KMS-11 (cell line): ENCODE measurements at regions not wholly inside any gene's neighbourhood (a gene's known extent, or its start where the extent isn't known, plus 50 kb on each side); places are given as distances from the start of the nearest gene placed in this dataset.

Experiments used
- H2AFZ ChIP-seq: fragments of 200-600 bp; sonication (generic); 2 replicates; pipeline ENCODE4 v1.6.1; 2016; ENCODE audit warnings: antibody characterized with exemption, mixed run types, low read depth
- H3K27ac ChIP-seq: fragments of 200-600 bp; sonication (generic); 2 replicates; pipeline ENCODE4 v1.6.1; 2016; ENCODE audit warnings: mild to moderate bottlenecking, mixed run types
- H3K27me3 ChIP-seq: fragments of 200-600 bp; sonication (generic); 2 replicates; pipeline ENCODE4 v1.6.1; 2017; ENCODE audit warnings: mild to moderate bottlenecking, low read depth, mixed run types, moderate library complexity; ENCODE audit not compliant: insufficient read depth
- H3K36me3 ChIP-seq: fragments of 200-600 bp; sonication (generic); 2 replicates; pipeline ENCODE4 v1.6.1; 2017; ENCODE audit warnings: mild to moderate bottlenecking, mixed run types; ENCODE audit not compliant: insufficient read depth
- H3K4me1 ChIP-seq: fragments of 200-600 bp; sonication (generic); 2 replicates; pipeline ENCODE4 v1.6.1; 2016; ENCODE audit warnings: mild to moderate bottlenecking, low read depth, mixed run types; ENCODE audit not compliant: poor library complexity, severe bottlenecking
- H3K4me2 ChIP-seq: fragments of 200-600 bp; sonication (generic); 2 replicates; pipeline ENCODE4 v1.7.0; 2016; ENCODE audit warnings: mild to moderate bottlenecking, mixed run types
- H3K4me3 ChIP-seq: fragments of 200-600 bp; sonication (generic); IDR thresholded peaks from 2 replicates; pipeline ENCODE4 v1.6.1; 2017; ENCODE audit warnings: low read depth, low read length, mixed read lengths; ENCODE audit not compliant: insufficient read depth
- H3K79me2 ChIP-seq: fragments of 200-600 bp; sonication (generic); 2 replicates; pipeline ENCODE4 v1.6.1; 2016; ENCODE audit warnings: low read depth, mixed run types; ENCODE audit not compliant: insufficient read depth
- H3K9ac ChIP-seq: fragments of 200-600 bp; sonication (generic); 2 replicates; pipeline ENCODE4 v1.6.1; 2016; ENCODE audit warnings: mild to moderate bottlenecking, mixed run types
- H4K20me1 ChIP-seq: fragments of 200-600 bp; sonication (generic); 2 replicates; pipeline ENCODE4 v1.6.1; 2016; ENCODE audit warnings: mild to moderate bottlenecking, mixed run types; ENCODE audit not compliant: insufficient read depth
- CTCF ChIP-seq: fragments of 200-600 bp; sonication (generic); conservative IDR thresholded peaks from 2 replicates; pipeline ENCODE4 v1.6.1; 2017; ENCODE audit warnings: low read depth, mild to moderate bottlenecking, antibody characterized with exemption, low read length, moderate library complexity, mixed read lengths

- Histone ChIP-seq H3K4me2 (no peak overlapping the region), H3K27ac (no peak overlapping the region), H3K27me3 (no peaks in the 10 kb centered on the region), H2AFZ (no peak overlapping the region), H3K4me3 (no peak overlapping the region), H3K36me3 (no peaks in the 10 kb centered on the region), H3K4me1 (no peaks in the 10 kb centered on the region), H3K79me2 (no peaks in the 10 kb centered on the region), H3K9ac (no peak overlapping the region), H4K20me1 (no peaks in the 10 kb centered on the region)
- TF ChIP-seq CTCF, result no peak
These were observed 170.6 kb upstream of the EDNRA start for GRCh38 chr4:147310312-147310711.

GRCh38 chr4:147311956-147312355, 168.9 kb upstream of the EDNRA start:
- no peak for TF ChIP-seq CTCF
- H3K4me1 ChIP-seq, result no peaks in the 10 kb centered on the region
- H3K27ac ChIP-seq, result no peak overlapping the region
- no peaks in the 10 kb centered on the region for H3K36me3 ChIP-seq
- H4K20me1 ChIP-seq, result no peaks in the 10 kb centered on the region
- H3K27me3 ChIP-seq, result no peaks in the 10 kb centered on the region
- no peak overlapping the region for H3K9ac ChIP-seq
- H3K79me2 ChIP-seq, result no peaks in the 10 kb centered on the region
- H2AFZ ChIP-seq, result no peak overlapping the region
- no peak overlapping the region for H3K4me3 ChIP-seq
- H3K4me2 ChIP-seq, result no peak overlapping the region

GRCh38 chr4:147312376-147313046, 168.4 kb upstream of the EDNRA start:
- Histone ChIP-seq H3K9ac (no peak overlapping the region), H3K4me2 (no peak overlapping the region), H3K4me1 (no peaks in the 10 kb centered on the region), H3K27me3 (no peaks in the 10 kb centered on the region), H3K36me3 (no peaks in the 10 kb centered on the region), H3K27ac (no peak overlapping the region), H3K4me3 (no peak overlapping the region), H3K79me2 (no peaks in the 10 kb centered on the region), H2AFZ (no peak overlapping the region), H4K20me1 (no peaks in the 10 kb centered on the region)
- TF ChIP-seq CTCF, result no peak

GRCh38 chr4:147313108-147313507, 167.8 kb upstream of the EDNRA start:
- Histone ChIP-seq H2AFZ (no peak overlapping the region), H4K20me1 (no peaks in the 10 kb centered on the region), H3K36me3 (no peaks in the 10 kb centered on the region), H3K79me2 (no peaks in the 10 kb centered on the region), H3K4me3 (no peak overlapping the region), H3K27me3 (no peaks in the 10 kb centered on the region), H3K4me2 (no peak overlapping the region), H3K9ac (no peak overlapping the region), H3K4me1 (no peaks in the 10 kb centered on the region), H3K27ac (no peak overlapping the region)
- TF ChIP-seq CTCF, result no peak
